ENCODE measurements at regions not wholly inside any gene's neighbourhood (a gene's known extent, or its start where the extent isn't known, plus 50 kb on each side); places are given as distances from the start of the nearest gene placed in this dataset.
"Not testable (repeated sequence)": the region's sequence is repeated elsewhere in the genome, so short reads cannot be mapped to it uniquely, and the experiment has no call there.

DNA sequence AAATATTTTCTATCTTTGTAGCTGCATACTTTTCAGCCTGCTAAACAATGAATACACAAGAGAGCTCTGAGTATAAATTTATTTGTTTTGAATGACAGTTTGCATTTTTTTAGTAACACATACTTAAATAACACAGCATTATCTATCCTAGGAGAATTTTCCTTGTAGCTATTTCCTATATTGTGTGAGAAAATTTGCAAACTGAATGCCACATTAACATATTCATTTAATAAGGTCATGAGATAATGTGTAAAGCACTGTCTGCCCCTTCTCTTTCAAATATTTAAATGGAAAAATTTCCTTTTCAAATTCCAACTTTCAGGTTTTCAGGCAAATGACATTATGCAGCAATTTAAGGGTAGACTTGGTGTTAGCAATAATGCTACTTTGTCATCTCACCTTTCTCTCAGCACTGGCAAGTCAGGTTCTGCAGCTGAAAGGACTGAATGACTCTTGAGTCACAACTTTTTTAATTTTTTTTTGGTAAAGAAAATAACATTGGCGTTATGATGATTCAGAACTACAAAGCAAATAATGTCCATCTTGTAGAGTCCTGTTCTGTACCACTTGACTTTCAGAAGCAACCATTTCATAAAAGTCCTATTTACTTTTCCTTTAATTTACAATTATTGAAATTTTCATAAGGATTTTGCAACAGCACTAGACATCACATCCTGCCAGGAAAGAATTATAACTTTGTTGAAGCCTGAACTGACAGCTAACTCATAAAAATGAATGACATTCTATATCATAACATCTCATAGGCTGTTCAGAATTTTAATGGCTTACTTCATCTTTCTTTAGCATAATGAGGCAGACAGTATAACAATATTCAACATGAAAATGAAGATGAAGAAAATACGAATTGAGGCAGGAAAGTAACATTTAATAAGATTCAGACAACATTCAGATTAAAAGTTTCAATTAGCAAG is 681.6 kb upstream of the SEMA6D start:
- H3K4me1 ChIP-seq (ENCODE audit: low read length), result no peaks in the 10 kb centered on the region
- H4K20me1 ChIP-seq (ENCODE audit: insufficient read depth, low read depth, low read length), result no peaks in the 10 kb centered on the region
- no peaks in the 10 kb centered on the region for H3K9me2 ChIP-seq (replicated peaks; ENCODE audit: insufficient read depth, low read length)
- H3K9ac ChIP-seq (ENCODE audit: low read length), result no peak overlapping the region
- no peaks in the 10 kb centered on the region for H3K27me3 ChIP-seq (ENCODE audit: low read length)
- H3K9me3 ChIP-seq (ENCODE audit: low read length), result peaks cover 23% of the 10 kb centered on the region
- no peaks in the 10 kb centered on the region for H3K79me2 ChIP-seq (ENCODE audit: low read length)
- no peak overlapping the region for H3K27ac ChIP-seq (ENCODE audit: low read length)
- H2AFZ ChIP-seq (ENCODE audit: low read length), result no peak overlapping the region
- H3K36me3 ChIP-seq (ENCODE audit: insufficient read depth, low read length), result no peaks in the 10 kb centered on the region
- no peak for DNase-seq
- no peak overlapping the region for H3K4me3 ChIP-seq (ENCODE audit: low read length)
- no peak overlapping the region for H3K4me2 ChIP-seq (ENCODE audit: low read depth, low read length, poor library complexity, severe bottlenecking)

DNA sequence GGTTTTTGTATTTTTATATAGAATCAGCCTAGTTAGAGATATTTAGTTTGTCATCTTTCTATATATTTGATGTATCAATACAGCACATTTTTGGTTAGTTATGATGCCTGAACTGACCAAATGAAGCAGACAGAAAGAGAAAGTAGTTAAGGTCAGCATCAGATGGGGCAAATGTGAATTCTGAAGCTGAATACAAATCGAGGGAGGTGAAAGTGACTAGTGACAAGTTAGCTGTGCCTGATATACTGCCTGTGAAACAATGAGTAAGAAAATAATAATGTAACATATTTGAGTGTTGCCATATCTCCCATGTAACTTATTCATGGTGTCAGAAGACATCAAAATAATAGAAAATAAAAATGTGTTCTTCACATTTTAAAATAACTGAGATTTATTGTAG is 680.3 kb upstream of the SEMA6D start:
- Histone ChIP-seq H4K20me1 (ENCODE audit: insufficient read depth, low read depth, low read length) (no peaks in the 10 kb centered on the region), H3K4me2 (ENCODE audit: low read depth, low read length, poor library complexity, severe bottlenecking) (no peak overlapping the region), H3K9me2 (replicated peaks; ENCODE audit: insufficient read depth, low read length) (no peaks in the 10 kb centered on the region), H2AFZ (ENCODE audit: low read length) (no peak overlapping the region), H3K4me1 (ENCODE audit: low read length) (no peaks in the 10 kb centered on the region), H3K79me2 (ENCODE audit: low read length) (no peaks in the 10 kb centered on the region), H3K4me3 (ENCODE audit: low read length) (no peak overlapping the region), H3K9me3 (ENCODE audit: low read length) (peaks cover 23% of the 10 kb centered on the region), H3K27me3 (ENCODE audit: low read length) (no peaks in the 10 kb centered on the region), H3K9ac (ENCODE audit: low read length) (no peak overlapping the region), H3K36me3 (ENCODE audit: insufficient read depth, low read length) (no peaks in the 10 kb centered on the region), H3K27ac (ENCODE audit: low read length) (no peak overlapping the region)
- DNase-seq, result no peak

DNA sequence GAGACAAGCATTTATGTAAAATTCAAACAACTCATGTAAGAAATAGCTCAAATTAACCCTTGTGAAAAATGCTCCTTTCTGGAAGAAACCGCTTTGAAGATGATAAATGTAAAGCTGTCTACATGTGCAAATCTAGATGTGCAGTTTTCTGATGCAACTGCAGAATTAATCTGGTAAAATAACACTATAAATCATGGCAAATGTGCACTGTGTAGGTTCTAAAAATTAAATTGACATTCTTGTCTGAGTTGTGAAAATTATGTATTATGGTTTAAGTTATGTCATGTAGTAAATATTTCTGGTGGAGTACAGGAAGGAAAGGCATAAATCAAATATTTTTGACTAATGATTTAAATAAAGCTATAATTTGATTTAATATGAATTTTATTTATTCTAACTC is 678.1 kb upstream of the SEMA6D start:
- Histone ChIP-seq H4K20me1 (ENCODE audit: insufficient read depth, low read depth, low read length) (no peaks in the 10 kb centered on the region), H3K9me2 (replicated peaks; ENCODE audit: insufficient read depth, low read length) (no peaks in the 10 kb centered on the region), H3K79me2 (ENCODE audit: low read length) (no peaks in the 10 kb centered on the region), H3K4me2 (ENCODE audit: low read depth, low read length, poor library complexity, severe bottlenecking) (no peak overlapping the region), H2AFZ (ENCODE audit: low read length) (no peak overlapping the region), H3K36me3 (ENCODE audit: insufficient read depth, low read length) (no peaks in the 10 kb centered on the region), H3K9me3 (ENCODE audit: low read length) (peaks cover 21% of the 10 kb centered on the region), H3K27ac (ENCODE audit: low read length) (no peak overlapping the region), H3K27me3 (ENCODE audit: low read length) (no peaks in the 10 kb centered on the region), H3K4me3 (ENCODE audit: low read length) (no peak overlapping the region), H3K9ac (ENCODE audit: low read length) (no peak overlapping the region), H3K4me1 (ENCODE audit: low read length) (no peaks in the 10 kb centered on the region)
- no peak for DNase-seq

DNA sequence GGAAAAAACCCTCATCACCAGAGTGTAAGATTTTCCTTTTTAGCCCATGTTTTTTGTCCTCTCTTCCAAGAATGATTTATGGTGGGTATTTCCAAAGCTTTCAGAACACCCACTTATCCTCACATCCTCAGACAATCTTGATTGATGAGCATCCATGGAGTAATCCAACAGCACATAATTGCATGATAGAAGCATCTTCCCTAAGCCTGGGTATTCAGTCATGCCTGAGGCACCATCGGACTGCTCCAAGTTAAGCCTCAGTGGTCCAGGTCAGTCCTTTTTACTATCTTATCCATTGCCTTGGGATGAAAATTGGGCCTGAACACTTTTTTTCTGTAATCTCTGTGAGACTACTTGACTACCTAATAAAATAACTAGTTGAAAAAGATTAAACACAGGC is 676.0 kb upstream of the SEMA6D start:
- no peak overlapping the region for H3K4me3 ChIP-seq (ENCODE audit: low read length)
- H3K9me3 ChIP-seq (ENCODE audit: low read length), result peaks cover 14% of the 10 kb centered on the region
- no peak for DNase-seq
- H3K27me3 ChIP-seq (ENCODE audit: low read length), result no peaks in the 10 kb centered on the region
- no peaks in the 10 kb centered on the region for H3K79me2 ChIP-seq (ENCODE audit: low read length)
- no peak overlapping the region for H3K27ac ChIP-seq (ENCODE audit: low read length)
- H3K4me1 ChIP-seq (ENCODE audit: low read length), result no peaks in the 10 kb centered on the region
- H2AFZ ChIP-seq (ENCODE audit: low read length), result no peak overlapping the region
- no peak overlapping the region for H3K4me2 ChIP-seq (ENCODE audit: low read depth, low read length, poor library complexity, severe bottlenecking)
- no peak overlapping the region for H3K9ac ChIP-seq (ENCODE audit: low read length)
- H3K9me2 ChIP-seq (replicated peaks; ENCODE audit: insufficient read depth, low read length), result no peaks in the 10 kb centered on the region
- no peaks in the 10 kb centered on the region for H3K36me3 ChIP-seq (ENCODE audit: insufficient read depth, low read length)
- H4K20me1 ChIP-seq (ENCODE audit: insufficient read depth, low read depth, low read length), result no peaks in the 10 kb centered on the region

DNA sequence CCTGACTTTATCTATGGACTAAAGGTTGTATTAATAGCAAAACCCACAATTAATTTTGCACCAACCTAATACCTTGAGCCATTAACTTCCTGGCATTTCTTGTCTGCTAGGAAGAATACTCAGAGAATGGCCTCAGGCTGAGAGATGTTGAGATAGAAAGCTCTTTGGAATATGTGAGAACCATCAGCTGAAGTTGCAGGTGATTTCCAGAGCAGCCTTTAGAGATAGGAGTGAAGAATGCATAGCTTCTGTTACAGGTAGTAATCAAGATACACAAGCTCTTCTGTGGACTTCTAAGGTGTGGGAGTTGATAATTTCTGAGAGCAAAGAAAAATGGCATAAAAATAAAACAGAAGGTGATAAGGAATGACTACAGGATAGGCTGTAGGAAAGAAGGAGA is 669.3 kb upstream of the SEMA6D start:
- H3K4me2 ChIP-seq (ENCODE audit: low read depth, low read length, poor library complexity, severe bottlenecking), result not testable (repeated sequence)

DNA sequence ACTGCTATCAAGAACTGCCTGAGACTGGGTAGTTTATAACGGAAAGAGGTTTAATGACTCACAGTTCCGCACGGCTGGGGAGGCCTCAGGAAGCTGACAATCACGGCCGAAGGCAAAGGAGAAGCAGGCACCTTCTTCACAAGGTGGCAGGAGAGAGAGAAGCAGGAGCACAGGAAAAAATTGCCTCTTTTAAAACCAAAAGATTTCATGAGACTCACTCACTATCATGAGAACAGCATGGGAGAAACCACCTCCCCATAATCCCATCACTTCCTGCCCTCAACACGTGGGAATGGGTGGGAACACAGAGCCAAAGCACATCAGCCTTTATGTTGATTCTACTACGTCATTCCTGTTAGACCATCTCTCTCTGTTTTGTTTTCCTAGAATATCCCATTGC is 650.9 kb upstream of the SEMA6D start:
- H3K4me1 ChIP-seq (ENCODE audit: low read length), result no peaks in the 10 kb centered on the region
- no peak for DNase-seq
- no peaks in the 10 kb centered on the region for H3K79me2 ChIP-seq (ENCODE audit: low read length)

More for the DNA sequence above, 669.3 kb upstream of the SEMA6D start:
- not testable (repeated sequence) for H3K9ac ChIP-seq (ENCODE audit: low read length); H2AFZ ChIP-seq (ENCODE audit: low read length); H4K20me1 ChIP-seq (ENCODE audit: insufficient read depth, low read depth, low read length); H3K36me3 ChIP-seq (ENCODE audit: insufficient read depth, low read length); DNase-seq; H3K4me3 ChIP-seq (ENCODE audit: low read length); H3K4me1 ChIP-seq (ENCODE audit: low read length); H3K9me2 ChIP-seq (replicated peaks; ENCODE audit: insufficient read depth, low read length); H3K27ac ChIP-seq (ENCODE audit: low read length); H3K27me3 ChIP-seq (ENCODE audit: low read length); H3K79me2 ChIP-seq (ENCODE audit: low read length)
- H3K9me3 ChIP-seq (ENCODE audit: low read length), result peaks cover 14% of the 10 kb centered on the region; the same call in 1 of the 2 replicates

DNA sequence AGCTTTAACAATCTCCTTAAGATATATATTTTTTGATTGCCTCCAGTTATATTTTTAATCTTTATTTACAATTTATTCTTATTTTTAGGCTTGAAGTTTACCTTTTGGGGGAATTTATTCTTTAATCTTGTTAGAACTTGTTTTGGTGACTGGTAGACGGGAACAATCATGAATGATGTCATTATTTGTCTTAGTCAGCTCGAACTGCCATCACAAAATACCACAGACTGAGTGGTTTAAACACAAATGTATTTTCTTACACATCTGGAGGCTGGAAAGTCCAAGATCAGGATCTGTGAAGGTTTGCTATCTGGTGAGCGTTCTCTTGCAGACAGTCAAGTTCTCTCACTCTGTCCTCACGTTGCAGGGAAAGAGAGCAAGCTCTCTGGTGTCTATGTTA is 639.5 kb upstream of the SEMA6D start:
- H3K9me3 ChIP-seq (ENCODE audit: low read length); H3K4me3 ChIP-seq (ENCODE audit: low read length); H3K79me2 ChIP-seq (ENCODE audit: low read length); H3K9ac ChIP-seq (ENCODE audit: low read length); H3K9me2 ChIP-seq (replicated peaks; ENCODE audit: insufficient read depth, low read length); DNase-seq; H3K27ac ChIP-seq (ENCODE audit: low read length); H3K4me2 ChIP-seq (ENCODE audit: low read depth, low read length, poor library complexity, severe bottlenecking); H3K4me1 ChIP-seq (ENCODE audit: low read length); H3K36me3 ChIP-seq (ENCODE audit: insufficient read depth, low read length); H4K20me1 ChIP-seq (ENCODE audit: insufficient read depth, low read depth, low read length); H2AFZ ChIP-seq (ENCODE audit: low read length); H3K27me3 ChIP-seq (ENCODE audit: low read length): not testable (repeated sequence)

More for the DNA sequence above, 650.9 kb upstream of the SEMA6D start:
- Histone ChIP-seq H3K9ac (ENCODE audit: low read length) (no peak overlapping the region), H3K4me2 (ENCODE audit: low read depth, low read length, poor library complexity, severe bottlenecking) (no peak overlapping the region), H3K9me3 (ENCODE audit: low read length) (peaks cover 3% of the 10 kb centered on the region), H2AFZ (ENCODE audit: low read length) (no peak overlapping the region), H4K20me1 (ENCODE audit: insufficient read depth, low read depth, low read length) (no peaks in the 10 kb centered on the region), H3K27me3 (ENCODE audit: low read length) (no peaks in the 10 kb centered on the region), H3K27ac (ENCODE audit: low read length) (no peak overlapping the region), H3K36me3 (ENCODE audit: insufficient read depth, low read length) (no peaks in the 10 kb centered on the region), H3K4me3 (ENCODE audit: low read length) (no peak overlapping the region), H3K9me2 (replicated peaks; ENCODE audit: insufficient read depth, low read length) (no peaks in the 10 kb centered on the region)

DNA sequence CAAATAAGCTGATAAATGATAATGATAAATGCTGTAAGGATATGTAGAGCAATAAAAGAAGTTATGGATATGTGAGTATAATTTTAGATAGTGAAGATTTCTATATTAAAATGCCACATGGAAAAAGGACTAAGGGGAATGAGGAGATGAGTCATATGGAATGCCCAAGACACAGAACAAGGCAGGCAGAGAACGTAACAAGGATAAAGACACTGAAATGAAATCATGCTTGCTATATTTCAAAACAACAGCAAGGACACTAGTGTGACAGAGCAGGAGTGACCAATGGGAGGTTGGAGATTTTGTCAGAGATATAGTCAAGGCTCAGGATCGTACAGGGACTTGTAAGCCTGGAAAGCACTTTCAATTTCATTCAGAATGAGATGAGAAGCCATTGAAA is 621.5 kb upstream of the SEMA6D start:
- Histone ChIP-seq H3K9ac (ENCODE audit: low read length) (no peak overlapping the region), H3K27me3 (ENCODE audit: low read length) (no peaks in the 10 kb centered on the region), H3K4me3 (ENCODE audit: low read length) (no peak overlapping the region), H3K27ac (ENCODE audit: low read length) (no peak overlapping the region), H4K20me1 (ENCODE audit: insufficient read depth, low read depth, low read length) (no peaks in the 10 kb centered on the region), H3K36me3 (ENCODE audit: insufficient read depth, low read length) (no peaks in the 10 kb centered on the region), H3K79me2 (ENCODE audit: low read length) (no peaks in the 10 kb centered on the region), H3K4me1 (ENCODE audit: low read length) (no peaks in the 10 kb centered on the region), H3K4me2 (ENCODE audit: low read depth, low read length, poor library complexity, severe bottlenecking) (no peak overlapping the region), H2AFZ (ENCODE audit: low read length) (no peak overlapping the region), H3K9me3 (ENCODE audit: low read length) (peaks cover 10% of the 10 kb centered on the region; the same call in 1 of the 2 replicates), H3K9me2 (replicated peaks; ENCODE audit: insufficient read depth, low read length) (no peaks in the 10 kb centered on the region)
- no peak for DNase-seq
